ENCODE measurements at regions not wholly inside any gene's neighbourhood (a gene's known extent, or its start where the extent isn't known, plus 50 kb on each side); places are given as distances from the start of the nearest gene placed in this dataset.

GRCh38 chr10:94107191-94107590, 113.5 kb downstream of the PLCE1 start:
- Mint-ChIP-seq H3K4me3 (no peak overlapping the region), H3K27ac (no peak overlapping the region), H3K27me3 (ENCODE audit: low read depth) (no peaks in the 10 kb centered on the region), H3K9me3 (no peaks in the 10 kb centered on the region), H3K36me3 (no peaks in the 10 kb centered on the region), H3K4me1 (peaks cover 2% of the 10 kb centered on the region)
- ATAC-seq: no peak
- TF ChIP-seq CREM (CRISPR knock-in tag; IDR thresholded peaks at IDR 0.05) (no peak), SOX15 (CRISPR knock-in tag; IDR thresholded peaks at IDR 0.05) (no peak), PRRX2 (CRISPR knock-in tag; IDR thresholded peaks at IDR 0.05) (no peak), SMAD4 (CRISPR knock-in tag; IDR thresholded peaks at IDR 0.05) (no peak), JAZF1 (CRISPR knock-in tag; IDR thresholded peaks at IDR 0.05) (no peak), ZNF512 (CRISPR knock-in tag; IDR thresholded peaks at IDR 0.05; ENCODE audit: borderline replicate concordance) (no peak), NFATC4 (CRISPR knock-in tag; IDR thresholded peaks at IDR 0.05) (no peak), AFF4 (CRISPR knock-in tag; IDR thresholded peaks at IDR 0.05; ENCODE audit: borderline replicate concordance) (no peak)
- TF ChIP-seq, protein P1, sequence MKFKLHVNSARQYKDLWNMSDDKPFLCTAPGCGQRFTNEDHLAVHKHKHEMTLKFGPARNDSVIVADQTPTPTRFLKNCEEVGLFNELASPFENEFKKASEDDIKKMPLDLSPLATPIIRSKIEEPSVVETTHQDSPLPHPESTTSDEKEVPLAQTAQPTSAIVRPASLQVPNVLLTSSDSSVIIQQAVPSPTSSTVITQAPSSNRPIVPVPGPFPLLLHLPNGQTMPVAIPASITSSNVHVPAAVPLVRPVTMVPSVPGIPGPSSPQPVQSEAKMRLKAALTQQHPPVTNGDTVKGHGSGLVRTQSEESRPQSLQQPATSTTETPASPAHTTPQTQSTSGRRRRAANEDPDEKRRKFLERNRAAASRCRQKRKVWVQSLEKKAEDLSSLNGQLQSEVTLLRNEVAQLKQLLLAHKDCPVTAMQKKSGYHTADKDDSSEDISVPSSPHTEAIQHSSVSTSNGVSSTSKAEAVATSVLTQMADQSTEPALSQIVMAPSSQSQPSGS (CRISPR knock-in tag; IDR thresholded peaks at IDR 0.05; ENCODE audit: borderline replicate concordance, low read depth): no peak
- no peak for DNase-seq (ENCODE audit: low spot score)
- POLR2A ChIA-PET: no interaction called here
- CTCF ChIA-PET: no interaction called here

- ChIA-PET POLR2A (no interaction called here), CTCF (no interaction called here)
- no peak overlapping the region for H3K4me3 Mint-ChIP-seq
- TF ChIP-seq, protein P2, sequence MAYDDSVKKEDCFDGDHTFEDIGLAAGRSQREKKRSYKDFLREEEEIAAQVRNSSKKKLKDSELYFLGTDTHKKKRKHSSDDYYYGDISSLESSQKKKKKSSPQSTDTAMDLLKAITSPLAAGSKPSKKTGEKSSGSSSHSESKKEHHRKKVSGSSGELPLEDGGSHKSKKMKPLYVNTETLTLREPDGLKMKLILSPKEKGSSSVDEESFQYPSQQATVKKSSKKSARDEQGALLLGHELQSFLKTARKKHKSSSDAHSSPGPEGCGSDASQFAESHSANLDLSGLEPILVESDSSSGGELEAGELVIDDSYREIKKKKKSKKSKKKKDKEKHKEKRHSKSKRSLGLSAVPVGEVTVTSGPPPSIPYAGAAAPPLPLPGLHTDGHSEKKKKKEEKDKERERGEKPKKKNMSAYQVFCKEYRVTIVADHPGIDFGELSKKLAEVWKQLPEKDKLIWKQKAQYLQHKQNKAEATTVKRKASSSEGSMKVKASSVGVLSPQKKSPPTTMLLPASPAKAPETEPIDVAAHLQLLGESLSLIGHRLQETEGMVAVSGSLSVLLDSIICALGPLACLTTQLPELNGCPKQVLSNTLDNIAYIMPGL (CRISPR knock-in tag; IDR thresholded peaks at IDR 0.05): no peak
- TF ChIP-seq, protein P3, sequence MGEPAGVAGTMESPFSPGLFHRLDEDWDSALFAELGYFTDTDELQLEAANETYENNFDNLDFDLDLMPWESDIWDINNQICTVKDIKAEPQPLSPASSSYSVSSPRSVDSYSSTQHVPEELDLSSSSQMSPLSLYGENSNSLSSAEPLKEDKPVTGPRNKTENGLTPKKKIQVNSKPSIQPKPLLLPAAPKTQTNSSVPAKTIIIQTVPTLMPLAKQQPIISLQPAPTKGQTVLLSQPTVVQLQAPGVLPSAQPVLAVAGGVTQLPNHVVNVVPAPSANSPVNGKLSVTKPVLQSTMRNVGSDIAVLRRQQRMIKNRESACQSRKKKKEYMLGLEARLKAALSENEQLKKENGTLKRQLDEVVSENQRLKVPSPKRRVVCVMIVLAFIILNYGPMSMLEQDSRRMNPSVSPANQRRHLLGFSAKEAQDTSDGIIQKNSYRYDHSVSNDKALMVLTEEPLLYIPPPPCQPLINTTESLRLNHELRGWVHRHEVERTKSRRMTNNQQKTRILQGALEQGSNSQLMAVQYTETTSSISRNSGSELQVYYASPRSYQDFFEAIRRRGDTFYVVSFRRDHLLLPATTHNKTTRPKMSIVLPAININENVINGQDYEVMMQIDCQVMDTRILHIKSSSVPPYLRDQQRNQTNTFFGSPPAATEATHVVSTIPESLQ (CRISPR knock-in tag; IDR thresholded peaks at IDR 0.05): no peak
- TF ChIP-seq, protein P1 (CRISPR knock-in tag; IDR thresholded peaks at IDR 0.05; ENCODE audit: borderline replicate concordance, low read depth): no peak
- no peaks in the 10 kb centered on the region for H3K9me3 Mint-ChIP-seq
- DNase-seq (ENCODE audit: low spot score): no peak
- H3K36me3 Mint-ChIP-seq: no peaks in the 10 kb centered on the region
- no peak overlapping the region for H3K27ac Mint-ChIP-seq
- H3K4me1 Mint-ChIP-seq: peaks cover 2% of the 10 kb centered on the region
- no peaks in the 10 kb centered on the region for H3K27me3 Mint-ChIP-seq (ENCODE audit: low read depth)
- no peak for ATAC-seq
Observed at GRCh38 chr10:94108200-94108599, 114.5 kb downstream of the PLCE1 start.

Measured in WTC11 (cell line).